ENCODE measurements at regions not wholly inside any gene's neighbourhood (a gene's known extent, or its start where the extent isn't known, plus 50 kb on each side); places are given as distances from the start of the nearest gene placed in this dataset.

GRCh38 chr14:25140411-25140810 is 90.5 kb upstream of the STXBP6 start:
- DNase-seq: no peak

- DNase-seq: no peak
Measured at GRCh38 chr14:25136811-25137210, 86.9 kb upstream of the STXBP6 start.

GRCh38 chr14:25134184-25134583 is 84.2 kb upstream of the STXBP6 start:
- DNase-seq: no peak

- peak; percentile 29 for DNase-seq
Measured at GRCh38 chr14:25132732-25133422, 82.9 kb upstream of the STXBP6 start.

GRCh38 chr14:25132094-25132493 is 82.1 kb upstream of the STXBP6 start:
- no peak for DNase-seq

- DNase-seq: no peak
Measured at GRCh38 chr14:25122843-25123242, 72.9 kb upstream of the STXBP6 start.

GRCh38 chr14:25122211-25122610 is 72.3 kb upstream of the STXBP6 start:
- no peak for DNase-seq

- no peak for DNase-seq
Measured at GRCh38 chr14:25121337-25122129, 71.6 kb upstream of the STXBP6 start.

GRCh38 chr14:25120261-25120660 is 70.3 kb upstream of the STXBP6 start:
- DNase-seq: no peak

GRCh38 chr14:25118671-25119070 is 68.7 kb upstream of the STXBP6 start:
- DNase-seq: no peak

- DNase-seq: no peak
Measured at GRCh38 chr14:25117342-25117741, 67.4 kb upstream of the STXBP6 start.

GRCh38 chr14:25116607-25117006 is 66.7 kb upstream of the STXBP6 start:
- no peak for DNase-seq

GRCh38 chr14:25113394-25113793 is 63.4 kb upstream of the STXBP6 start:
- DNase-seq: no peak

GRCh38 chr14:25111061-25111601 is 61.2 kb upstream of the STXBP6 start:
- DNase-seq: no peak

GRCh38 chr14:25110106-25110505 is 60.2 kb upstream of the STXBP6 start:
- DNase-seq: no peak

GRCh38 chr14:25108959-25109358 is 59.0 kb upstream of the STXBP6 start:
- no peak for DNase-seq

- no peak for DNase-seq
Measured at GRCh38 chr14:25108291-25108690, 58.3 kb upstream of the STXBP6 start.

GRCh38 chr14:25103820-25104219 is 53.9 kb upstream of the STXBP6 start:
- DNase-seq: no peak

- no peak for DNase-seq
Measured at GRCh38 chr14:25103271-25103670, 53.3 kb upstream of the STXBP6 start.

GRCh38 chr14:25102788-25103187 is 52.8 kb upstream of the STXBP6 start:
- DNase-seq: no peak

- no peak for DNase-seq
Measured at GRCh38 chr14:25101276-25101675, 51.3 kb upstream of the STXBP6 start.
